ENCODE measurements at regions not wholly inside any gene's neighbourhood (a gene's known extent, or its start where the extent isn't known, plus 50 kb on each side); places are given as distances from the start of the nearest gene placed in this dataset.

- in situ Hi-C loops (cut with MboI; ENCODE audit: low sequenced_read_pairs, unreplicated experiment) = no loop called here
- DNase-seq (ENCODE audit: low spot score) = no peak
- TF ChIP-seq CTCF (IDR thresholded peaks at IDR 0.05; ENCODE audit: borderline replicate concordance, control extremely low read depth, extremely low read depth, insufficient read depth, missing control alignments) = no peak
Measured at GRCh38 chr11:37076866-37077265, 478.8 kb upstream of the RAG2 start.

GRCh38 chr11:37072538-37073055 lies 474.6 kb upstream of the RAG2 start:
- DNase-seq (ENCODE audit: low spot score) = no peak
- in situ Hi-C loops (cut with MboI; ENCODE audit: low sequenced_read_pairs, unreplicated experiment) = no loop called here
- no peak for TF ChIP-seq CTCF (IDR thresholded peaks at IDR 0.05; ENCODE audit: borderline replicate concordance, control extremely low read depth, extremely low read depth, insufficient read depth, missing control alignments)

GRCh38 chr11:37050311-37050710 lies 452.3 kb upstream of the RAG2 start:
- in situ Hi-C loops (cut with MboI; ENCODE audit: low sequenced_read_pairs, unreplicated experiment) = no loop called here
- TF ChIP-seq CTCF (IDR thresholded peaks at IDR 0.05; ENCODE audit: borderline replicate concordance, control extremely low read depth, extremely low read depth, insufficient read depth, missing control alignments) = no peak
- no peak for DNase-seq (ENCODE audit: low spot score)

- no peak for TF ChIP-seq CTCF (IDR thresholded peaks at IDR 0.05; ENCODE audit: borderline replicate concordance, control extremely low read depth, extremely low read depth, insufficient read depth, missing control alignments)
- DNase-seq (ENCODE audit: low spot score) = no peak
- in situ Hi-C loops (cut with MboI; ENCODE audit: low sequenced_read_pairs, unreplicated experiment) = no loop called here
Measured at GRCh38 chr11:37040921-37041320, 442.9 kb upstream of the RAG2 start.

- no peak for DNase-seq (ENCODE audit: low spot score)
- TF ChIP-seq CTCF (IDR thresholded peaks at IDR 0.05; ENCODE audit: borderline replicate concordance, control extremely low read depth, extremely low read depth, insufficient read depth, missing control alignments) = no peak
- in situ Hi-C loops (cut with MboI; ENCODE audit: low sequenced_read_pairs, unreplicated experiment) = no loop called here
Measured at GRCh38 chr11:37038911-37039310, 440.9 kb upstream of the RAG2 start.

- in situ Hi-C loops (cut with MboI; ENCODE audit: low sequenced_read_pairs, unreplicated experiment) = no loop called here
- DNase-seq (ENCODE audit: low spot score) = no peak
- no peak for TF ChIP-seq CTCF (IDR thresholded peaks at IDR 0.05; ENCODE audit: borderline replicate concordance, control extremely low read depth, extremely low read depth, insufficient read depth, missing control alignments)
Measured at GRCh38 chr11:37026741-37027140, 428.7 kb upstream of the RAG2 start.

GRCh38 chr11:37026326-37026725 lies 428.3 kb upstream of the RAG2 start:
- no peak for DNase-seq (ENCODE audit: low spot score)
- in situ Hi-C loops (cut with MboI; ENCODE audit: low sequenced_read_pairs, unreplicated experiment) = no loop called here
- TF ChIP-seq CTCF (IDR thresholded peaks at IDR 0.05; ENCODE audit: borderline replicate concordance, control extremely low read depth, extremely low read depth, insufficient read depth, missing control alignments) = no peak

Measured in GM13976 (cell line).